ENCODE measurements at regions not wholly inside any gene's neighbourhood (a gene's known extent, or its start where the extent isn't known, plus 50 kb on each side); places are given as distances from the start of the nearest gene placed in this dataset.

DNA sequence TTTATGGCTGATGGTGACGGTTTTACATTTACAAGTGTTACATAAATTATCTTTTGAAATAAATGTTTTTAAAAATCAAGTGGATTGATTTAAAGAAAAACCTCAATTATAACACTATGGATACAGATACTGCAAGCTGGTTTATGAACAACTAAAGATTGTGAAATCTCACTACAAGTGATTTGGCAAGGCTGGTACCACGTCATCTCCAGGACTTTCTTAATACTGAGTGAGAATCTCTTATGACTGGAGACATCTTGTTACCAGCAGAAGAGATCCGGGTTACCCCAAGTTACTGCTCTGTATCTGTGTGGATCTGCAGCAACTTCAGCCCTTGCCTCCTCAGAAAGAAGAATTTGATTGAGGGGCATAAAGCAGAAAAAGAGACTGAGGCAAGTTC, 452.9 kb downstream of the MN1 start:
- Histone ChIP-seq H3K27ac (ENCODE audit: low read depth, low read length) (no peak overlapping the region), H3K27me3 (ENCODE audit: insufficient read depth, low read length) (0 out of 2 replicates have a peak, but pooled peaks cover 6% of the 10 kb centered on the region), H3K4me1 (ENCODE audit: control insufficient read depth, insufficient read depth, low read length, unreplicated experiment) (no peaks in the 10 kb centered on the region), H3K79me2 (ENCODE audit: control insufficient read depth, insufficient read depth, low read length, unreplicated experiment) (no peaks in the 10 kb centered on the region), H2AFZ (ENCODE audit: low read length, unreplicated experiment) (no peak overlapping the region), H3K4me3 (ENCODE audit: low read depth, low read length) (no peak overlapping the region), H3K36me3 (ENCODE audit: insufficient read depth, low read length) (no peaks in the 10 kb centered on the region)

- Histone ChIP-seq H3K27me3 (ENCODE audit: insufficient read depth, low read length) (no peaks in the 10 kb centered on the region), H3K4me3 (ENCODE audit: low read depth, low read length) (no peak overlapping the region), H3K27ac (ENCODE audit: low read depth, low read length) (no peak overlapping the region), H3K36me3 (ENCODE audit: insufficient read depth, low read length) (no peaks in the 10 kb centered on the region), H3K79me2 (ENCODE audit: control insufficient read depth, insufficient read depth, low read length, unreplicated experiment) (no peaks in the 10 kb centered on the region), H3K4me1 (ENCODE audit: control insufficient read depth, insufficient read depth, low read length, unreplicated experiment) (no peaks in the 10 kb centered on the region), H2AFZ (ENCODE audit: low read length, unreplicated experiment) (no peak overlapping the region)
These were observed 452.1 kb downstream of the MN1 start for GRCh38 chr22:27349456-27349855.

DNA sequence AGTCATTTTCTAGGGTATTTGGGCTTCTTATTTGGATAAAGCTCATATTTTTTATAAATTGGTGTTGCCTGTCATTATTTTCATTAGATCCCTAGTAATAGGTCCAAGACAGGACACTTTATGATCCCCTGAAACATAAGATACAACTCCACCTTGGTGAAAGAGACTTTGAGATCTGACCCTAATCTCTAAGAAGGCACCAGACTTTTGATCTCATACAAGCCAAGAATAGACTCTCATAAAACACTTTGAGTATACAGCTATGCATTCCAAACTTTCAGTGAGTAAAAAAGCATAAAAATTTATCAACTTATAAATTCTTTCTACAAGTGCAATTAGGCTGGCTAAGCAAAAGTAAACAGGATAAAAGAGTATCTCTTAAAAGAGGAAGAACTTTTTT, 451.2 kb downstream of the MN1 start:
- H3K27me3 ChIP-seq (ENCODE audit: insufficient read depth, low read length) = no peaks in the 10 kb centered on the region
- H2AFZ ChIP-seq (ENCODE audit: low read length, unreplicated experiment) = no peak overlapping the region
- no peaks in the 10 kb centered on the region for H3K79me2 ChIP-seq (ENCODE audit: control insufficient read depth, insufficient read depth, low read length, unreplicated experiment)
- no peaks in the 10 kb centered on the region for H3K36me3 ChIP-seq (ENCODE audit: insufficient read depth, low read length)
- H3K27ac ChIP-seq (ENCODE audit: low read depth, low read length) = no peak overlapping the region
- no peak overlapping the region for H3K4me3 ChIP-seq (ENCODE audit: low read depth, low read length)
- no peaks in the 10 kb centered on the region for H3K4me1 ChIP-seq (ENCODE audit: control insufficient read depth, insufficient read depth, low read length, unreplicated experiment)

- no peaks in the 10 kb centered on the region for H3K36me3 ChIP-seq (ENCODE audit: insufficient read depth, low read length)
- no peak overlapping the region for H3K27ac ChIP-seq (ENCODE audit: low read depth, low read length)
- H3K27me3 ChIP-seq (ENCODE audit: insufficient read depth, low read length) = peaks cover 15% of the 10 kb centered on the region; the same call in 1 of the 2 replicates
- H3K79me2 ChIP-seq (ENCODE audit: control insufficient read depth, insufficient read depth, low read length, unreplicated experiment) = no peaks in the 10 kb centered on the region
- no peak overlapping the region for H2AFZ ChIP-seq (ENCODE audit: low read length, unreplicated experiment)
- H3K4me1 ChIP-seq (ENCODE audit: control insufficient read depth, insufficient read depth, low read length, unreplicated experiment) = no peaks in the 10 kb centered on the region
- no peak overlapping the region for H3K4me3 ChIP-seq (ENCODE audit: low read depth, low read length)
These were observed 449.1 kb downstream of the MN1 start for GRCh38 chr22:27352426-27352825.

DNA sequence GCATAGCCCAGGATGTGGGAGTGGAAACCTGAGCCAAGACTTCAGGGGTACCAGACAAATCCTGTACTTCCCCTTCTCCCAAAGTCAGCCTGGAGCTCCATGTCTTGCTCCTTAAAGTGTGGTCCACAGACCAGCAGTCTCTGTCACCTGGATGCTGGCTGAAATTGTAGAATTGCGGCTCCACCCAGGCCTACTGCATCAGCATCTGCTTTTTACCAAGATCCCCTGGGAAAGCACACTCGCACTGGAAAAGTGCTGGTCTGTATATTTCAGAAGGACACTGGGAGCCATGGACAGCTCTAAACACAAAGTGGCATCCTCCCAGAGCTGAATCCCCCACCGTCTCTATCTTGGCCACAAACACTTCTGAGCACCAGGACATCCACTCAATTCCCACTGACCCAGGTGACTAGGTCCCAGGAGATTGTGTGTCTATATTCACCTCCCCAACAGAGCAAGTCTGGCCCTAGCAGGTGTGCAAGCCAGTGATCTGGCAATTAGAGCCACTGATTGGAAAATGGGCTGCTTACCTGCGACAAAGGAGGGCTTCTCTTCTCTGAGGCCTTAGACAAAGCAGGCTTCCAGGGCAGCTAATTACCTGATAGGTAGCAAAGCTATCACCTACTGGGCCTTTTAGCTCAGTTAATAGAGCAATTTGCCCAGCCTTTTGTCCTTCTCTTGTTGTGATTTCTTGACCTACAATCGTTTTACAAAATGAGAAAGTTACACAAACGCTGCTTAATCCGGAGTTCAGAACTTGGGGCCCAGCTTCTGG, 443.3 kb downstream of the MN1 start:
- Histone ChIP-seq H3K4me1 (ENCODE audit: control insufficient read depth, insufficient read depth, low read length, unreplicated experiment) (no peaks in the 10 kb centered on the region), H3K27ac (ENCODE audit: low read depth, low read length) (no peak overlapping the region), H3K79me2 (ENCODE audit: control insufficient read depth, insufficient read depth, low read length, unreplicated experiment) (no peaks in the 10 kb centered on the region), H3K4me3 (ENCODE audit: low read depth, low read length) (no peak overlapping the region), H3K27me3 (ENCODE audit: insufficient read depth, low read length) (peaks cover 29% of the 10 kb centered on the region; the same call in 1 of the 2 replicates), H2AFZ (ENCODE audit: low read length, unreplicated experiment) (no peak overlapping the region), H3K36me3 (ENCODE audit: insufficient read depth, low read length) (no peaks in the 10 kb centered on the region)

- H2AFZ ChIP-seq (ENCODE audit: low read length, unreplicated experiment) = no peak overlapping the region
- H3K4me3 ChIP-seq (ENCODE audit: low read depth, low read length) = no peak overlapping the region
These were observed 431.3 kb downstream of the MN1 start for GRCh38 chr22:27370269-27370668.

DNA sequence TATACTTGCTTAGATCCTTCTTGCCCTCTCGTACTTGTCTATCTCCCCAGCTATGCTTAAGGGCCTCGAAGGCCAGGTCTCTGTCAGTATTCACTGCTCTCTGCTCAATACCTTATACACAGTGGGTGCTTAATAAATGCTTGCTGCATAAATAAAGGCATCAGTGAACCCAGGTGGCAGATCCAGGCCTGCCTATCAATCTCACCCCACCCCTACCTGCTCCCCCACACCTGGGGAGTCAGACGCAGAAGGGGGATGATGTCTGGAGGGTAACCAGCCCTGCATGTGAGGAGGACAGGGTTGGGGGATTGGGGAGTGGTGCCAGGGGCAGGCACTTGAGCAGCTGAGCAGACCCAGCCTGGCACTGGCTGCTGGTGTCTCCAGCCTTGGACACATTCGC, 430.6 kb downstream of the MN1 start:
- Histone ChIP-seq H2AFZ (ENCODE audit: low read length, unreplicated experiment) (no peak overlapping the region), H3K27ac (ENCODE audit: low read depth, low read length) (no peak overlapping the region), H3K27me3 (ENCODE audit: insufficient read depth, low read length) (peaks cover 19% of the 10 kb centered on the region), H3K4me3 (ENCODE audit: low read depth, low read length) (no peak overlapping the region), H3K4me1 (ENCODE audit: control insufficient read depth, insufficient read depth, low read length, unreplicated experiment) (no peaks in the 10 kb centered on the region), H3K79me2 (ENCODE audit: control insufficient read depth, insufficient read depth, low read length, unreplicated experiment) (no peaks in the 10 kb centered on the region), H3K36me3 (ENCODE audit: insufficient read depth, low read length) (no peaks in the 10 kb centered on the region)

More at GRCh38 chr22:27370269-27370668, 431.3 kb downstream of the MN1 start:
- Histone ChIP-seq H3K27ac (ENCODE audit: low read depth, low read length) (no peak overlapping the region), H3K36me3 (ENCODE audit: insufficient read depth, low read length) (no peaks in the 10 kb centered on the region), H3K79me2 (ENCODE audit: control insufficient read depth, insufficient read depth, low read length, unreplicated experiment) (no peaks in the 10 kb centered on the region), H3K4me1 (ENCODE audit: control insufficient read depth, insufficient read depth, low read length, unreplicated experiment) (no peaks in the 10 kb centered on the region), H3K27me3 (ENCODE audit: insufficient read depth, low read length) (peaks cover 25% of the 10 kb centered on the region)

DNA sequence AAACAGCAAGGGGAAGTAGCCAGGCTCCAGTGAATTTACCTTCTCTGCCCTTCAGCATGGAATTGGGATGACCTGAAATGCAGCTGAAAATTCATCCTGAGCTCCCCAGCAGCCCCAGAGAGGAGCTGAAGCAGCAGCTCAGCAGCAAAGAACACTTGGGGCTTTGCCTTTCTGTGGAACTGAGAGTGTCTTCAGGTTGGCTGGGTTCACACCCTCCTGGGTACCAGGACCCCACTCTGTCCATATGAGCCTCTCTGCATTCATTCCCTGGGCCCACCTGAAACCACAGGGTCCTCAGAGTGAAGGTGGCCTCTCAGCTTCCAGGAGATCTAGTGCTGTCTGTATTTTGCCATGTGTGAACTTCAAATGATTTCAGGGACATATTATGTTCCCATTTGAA, 429.2 kb downstream of the MN1 start:
- Histone ChIP-seq H3K27ac (ENCODE audit: low read depth, low read length) (no peak overlapping the region), H3K4me3 (ENCODE audit: low read depth, low read length) (no peak overlapping the region), H3K4me1 (ENCODE audit: control insufficient read depth, insufficient read depth, low read length, unreplicated experiment) (no peaks in the 10 kb centered on the region), H3K36me3 (ENCODE audit: insufficient read depth, low read length) (no peaks in the 10 kb centered on the region), H2AFZ (ENCODE audit: low read length, unreplicated experiment) (no peak overlapping the region), H3K27me3 (ENCODE audit: insufficient read depth, low read length) (peaks cover 11% of the 10 kb centered on the region), H3K79me2 (ENCODE audit: control insufficient read depth, insufficient read depth, low read length, unreplicated experiment) (no peaks in the 10 kb centered on the region)

DNA sequence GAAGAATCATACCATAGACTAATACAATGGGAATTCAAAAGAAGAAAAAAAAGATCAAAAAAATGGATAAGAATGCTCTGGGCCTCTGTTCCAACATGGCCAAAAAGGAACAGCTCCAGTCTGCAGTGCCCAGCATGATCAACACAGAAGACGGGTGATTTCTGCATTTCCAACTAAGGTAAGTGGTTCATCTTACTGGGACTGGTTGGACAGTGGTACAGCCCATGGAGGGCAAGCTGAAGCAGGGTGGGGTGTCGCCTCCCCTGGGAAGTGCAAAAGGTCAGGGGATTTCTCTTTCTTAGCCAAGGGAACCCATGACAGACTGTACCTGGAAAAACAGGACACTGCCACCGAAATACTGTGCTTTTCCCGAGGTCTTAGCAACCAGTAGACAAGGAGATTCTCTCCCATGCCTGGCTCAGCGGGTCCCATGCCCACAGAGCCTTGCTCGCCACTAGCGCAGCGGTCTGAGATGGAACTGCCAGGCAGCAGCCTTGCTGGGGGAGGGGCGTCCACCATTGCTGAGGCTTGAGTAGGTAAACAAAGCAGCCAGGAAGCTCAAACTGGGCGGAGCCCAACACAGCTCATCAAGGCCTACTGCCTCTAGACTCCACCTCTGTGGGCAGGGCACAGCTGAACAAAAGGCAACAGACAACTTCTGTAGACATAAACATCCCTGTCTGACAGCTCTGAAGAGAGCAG, 428.4 kb downstream of the MN1 start:
- peaks cover 4% of the 10 kb centered on the region; the same call in 1 of the 2 replicates for H3K27me3 ChIP-seq (ENCODE audit: insufficient read depth, low read length)
- H3K36me3 ChIP-seq (ENCODE audit: insufficient read depth, low read length) = no peaks in the 10 kb centered on the region
- no peaks in the 10 kb centered on the region for H3K4me1 ChIP-seq (ENCODE audit: control insufficient read depth, insufficient read depth, low read length, unreplicated experiment)
- H3K79me2 ChIP-seq (ENCODE audit: control insufficient read depth, insufficient read depth, low read length, unreplicated experiment) = no peaks in the 10 kb centered on the region
- H2AFZ ChIP-seq (ENCODE audit: low read length, unreplicated experiment) = no peak overlapping the region
- H3K4me3 ChIP-seq (ENCODE audit: low read depth, low read length) = no peak overlapping the region
- no peak overlapping the region for H3K27ac ChIP-seq (ENCODE audit: low read depth, low read length)

DNA sequence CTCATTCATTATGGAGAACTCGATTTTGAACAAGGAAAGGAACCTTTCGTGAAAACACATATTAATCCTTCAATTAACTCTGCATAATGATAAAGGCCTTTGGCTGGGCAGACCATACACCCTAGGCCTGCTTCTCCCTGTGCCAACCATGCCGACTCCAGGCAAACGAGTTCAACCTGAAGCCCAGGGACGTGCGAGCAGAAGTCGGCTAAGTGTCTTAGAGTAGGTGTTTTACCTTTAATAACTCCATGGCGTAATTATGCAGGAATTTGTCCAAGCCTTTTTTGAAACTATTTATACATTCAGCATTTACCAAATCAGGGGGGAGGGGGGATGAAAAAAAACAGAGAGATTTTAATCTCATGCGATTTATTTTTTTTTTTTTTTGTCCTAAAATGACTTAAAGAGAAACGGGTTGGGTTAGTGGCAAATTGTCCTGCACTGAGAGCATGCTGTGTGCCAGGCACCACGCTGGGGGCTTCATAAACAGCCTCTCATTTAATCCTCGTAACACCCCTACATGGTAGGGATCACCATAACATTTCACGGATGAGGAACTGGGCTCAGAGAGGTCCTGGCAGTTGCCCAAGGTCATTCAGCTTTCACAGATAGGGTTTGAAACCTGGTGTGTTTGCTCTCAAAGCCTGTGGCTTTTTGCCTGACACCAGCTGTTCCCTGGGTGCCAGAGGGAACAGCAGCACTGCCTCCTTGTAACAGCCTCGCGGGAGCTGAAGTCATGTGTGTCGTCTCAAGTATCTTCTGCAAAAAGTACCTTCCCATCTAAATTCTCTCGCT, 423.9 kb downstream of the MN1 start:
- Histone ChIP-seq H3K4me1 (ENCODE audit: control insufficient read depth, insufficient read depth, low read length, unreplicated experiment) (no peaks in the 10 kb centered on the region), H3K27me3 (ENCODE audit: insufficient read depth, low read length) (no peaks in the 10 kb centered on the region), H3K27ac (ENCODE audit: low read depth, low read length) (no peak overlapping the region), H3K4me3 (ENCODE audit: low read depth, low read length) (no peak overlapping the region), H3K79me2 (ENCODE audit: control insufficient read depth, insufficient read depth, low read length, unreplicated experiment) (no peaks in the 10 kb centered on the region), H3K36me3 (ENCODE audit: insufficient read depth, low read length) (no peaks in the 10 kb centered on the region), H2AFZ (ENCODE audit: low read length, unreplicated experiment) (no peak overlapping the region)
